Activated CD4-positive, alpha-beta T cell treated with anti-CD3 and anti-CD28 coated beads, Interleukin-2, amount 50 U/mL, for 4 hours (primary cell): ENCODE measurements at regions not wholly inside any gene's neighbourhood (a gene's known extent, or its start where the extent isn't known, plus 50 kb on each side); places are given as distances from the start of the nearest gene placed in this dataset.

Experiments used
- DNase-seq, 2 experiments: peaks; one replicate each; pipeline ENCODE4 v3.0.0-alpha.2; 2020

DNA sequence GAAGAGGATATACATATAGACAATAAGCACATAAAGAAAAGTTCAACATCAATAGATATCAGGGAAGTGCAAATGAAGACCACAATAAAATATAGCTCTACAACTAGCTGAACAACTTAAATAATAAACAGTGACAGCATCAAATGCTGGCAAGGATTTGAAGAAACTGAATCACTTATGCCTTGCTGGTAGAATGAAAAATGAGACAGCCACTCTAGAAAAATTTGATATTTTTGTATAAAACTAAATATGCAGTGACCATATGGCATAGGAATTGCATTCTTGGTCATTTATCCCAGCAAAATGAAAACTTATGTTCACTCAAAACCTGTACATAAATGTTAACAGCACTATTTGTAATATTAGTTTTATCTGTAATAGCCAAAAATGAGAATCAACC is 1102.0 kb downstream of the C4orf33 start:
- DNase-seq = no peak

DNA sequence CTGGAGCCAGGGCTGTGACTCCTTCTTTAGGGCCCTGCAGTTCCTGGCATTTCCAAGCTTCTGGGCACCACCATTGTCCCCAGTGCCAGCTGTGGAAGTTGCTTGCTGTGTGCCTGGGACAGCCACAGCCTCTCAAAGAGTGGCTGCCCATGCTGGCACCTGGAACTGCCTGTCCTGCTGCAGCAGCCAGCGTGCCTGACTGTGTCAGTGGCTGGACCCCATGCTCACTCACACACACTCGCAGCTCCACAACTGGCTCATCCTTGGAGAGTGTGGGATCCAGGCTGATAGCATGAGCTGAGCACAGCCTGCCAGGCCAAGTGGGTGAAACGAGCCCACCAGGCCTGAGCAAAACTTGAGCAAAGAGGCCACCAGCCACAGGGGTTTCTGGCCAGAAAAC is 1107.6 kb downstream of the C4orf33 start:
- no peak for DNase-seq

DNA sequence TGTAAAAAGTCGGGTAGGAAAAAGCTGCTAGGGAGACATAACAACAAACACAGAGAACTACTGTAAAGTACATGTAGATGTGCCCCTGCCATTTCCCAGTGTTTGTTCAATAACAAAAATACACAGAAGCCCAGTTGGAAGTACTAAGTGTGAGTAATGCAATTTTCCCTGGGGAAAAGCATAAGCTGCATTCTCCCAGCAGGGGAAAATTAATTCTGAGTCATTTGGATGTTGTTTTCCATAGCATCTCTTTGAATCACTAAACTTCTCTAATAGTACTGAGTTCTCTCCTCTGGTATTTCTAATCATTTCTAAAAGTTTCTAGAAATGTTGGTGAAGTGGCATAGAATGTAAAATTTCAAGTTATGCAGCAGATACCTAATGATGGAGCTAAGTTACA is 1114.9 kb downstream of the C4orf33 start:
- no peak for DNase-seq

DNA sequence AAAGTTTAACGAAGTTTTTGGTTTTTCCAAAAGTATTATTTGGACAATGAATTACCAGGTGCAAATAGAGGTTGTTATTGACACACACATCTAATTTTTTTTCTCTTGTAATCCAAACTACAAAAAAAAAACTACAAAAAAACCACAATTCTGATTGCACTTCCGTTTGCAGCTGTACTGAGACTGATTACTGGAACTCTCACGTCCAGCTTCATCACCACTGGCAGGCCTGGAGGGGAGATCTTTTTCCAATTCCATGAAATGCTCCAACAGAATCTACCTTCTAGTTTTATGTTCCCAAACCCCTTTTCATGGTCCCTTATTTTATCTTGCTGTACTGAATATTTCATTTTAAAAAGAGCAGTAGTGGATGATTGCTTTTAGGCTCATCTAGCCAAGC is 1118.3 kb downstream of the C4orf33 start:
- no peak for DNase-seq

DNA sequence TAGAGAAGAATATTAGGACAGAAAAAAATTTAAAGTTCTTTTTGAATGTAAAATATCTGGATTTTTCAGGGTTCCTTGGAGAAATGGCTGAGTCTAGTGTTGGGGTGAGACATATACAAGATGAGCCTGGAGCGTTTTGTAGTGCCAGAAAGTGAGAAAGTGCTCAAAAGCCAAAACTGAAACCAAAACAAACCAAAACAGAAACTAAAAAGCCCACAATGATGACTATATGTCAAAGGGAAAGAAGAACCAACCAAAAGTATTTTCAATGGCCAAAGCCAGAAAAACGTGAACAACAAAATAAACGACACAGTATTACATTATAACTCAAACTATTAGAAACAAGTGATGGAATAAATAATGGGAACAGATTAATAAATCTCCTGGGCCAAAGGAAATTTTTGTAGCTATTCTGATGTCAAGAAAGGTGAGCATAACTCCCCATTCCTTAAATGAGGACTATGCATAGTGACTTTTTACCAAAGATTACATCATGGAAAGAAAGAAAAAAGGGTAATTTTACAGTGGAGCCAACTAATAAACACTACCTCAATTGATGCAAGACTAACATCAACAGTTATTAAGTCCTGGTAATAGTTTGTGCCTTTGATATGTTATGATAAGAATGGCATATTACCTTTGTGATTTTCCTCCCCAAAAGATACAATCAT is 1137.6 kb downstream of the C4orf33 start:
- no peak for DNase-seq

DNA sequence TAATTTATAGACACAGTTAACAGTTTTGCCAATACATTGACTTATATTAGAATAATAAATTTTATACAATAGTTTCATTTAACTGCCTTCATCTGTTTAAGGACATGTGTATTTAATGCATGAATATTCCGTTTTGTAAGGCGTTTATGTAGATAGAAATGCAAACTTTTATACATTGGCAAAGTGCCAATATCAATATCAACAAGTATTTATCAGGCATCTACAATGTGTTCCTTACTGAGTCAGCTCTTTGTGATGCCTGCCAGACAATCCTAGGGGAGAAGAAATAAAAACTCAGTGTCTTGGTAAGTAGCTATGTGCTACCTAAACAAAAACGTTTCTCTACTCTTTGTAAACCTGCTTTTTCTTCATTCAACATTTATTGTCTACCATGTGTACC is 1142.2 kb downstream of the C4orf33 start:
- DNase-seq = no peak

DNA sequence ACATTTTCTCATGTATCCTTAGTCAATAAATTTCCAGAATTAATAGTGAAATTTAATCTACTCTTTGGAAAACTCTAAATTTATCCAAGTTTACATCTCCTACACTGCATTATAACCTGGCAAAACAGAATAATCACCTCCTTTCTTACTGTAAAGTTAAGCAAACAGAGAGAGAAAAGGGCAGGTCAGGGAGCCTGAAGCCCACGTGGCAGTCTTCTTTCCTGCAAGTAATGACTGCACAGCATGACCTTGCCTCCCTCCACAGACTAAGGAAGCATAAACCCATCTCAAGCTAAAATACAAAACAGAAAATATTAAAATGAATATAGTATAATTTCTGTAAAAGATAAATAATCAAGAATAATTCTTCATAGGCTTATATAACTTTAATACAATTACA is 1153.0 kb downstream of the C4orf33 start:
- no peak for DNase-seq

DNA sequence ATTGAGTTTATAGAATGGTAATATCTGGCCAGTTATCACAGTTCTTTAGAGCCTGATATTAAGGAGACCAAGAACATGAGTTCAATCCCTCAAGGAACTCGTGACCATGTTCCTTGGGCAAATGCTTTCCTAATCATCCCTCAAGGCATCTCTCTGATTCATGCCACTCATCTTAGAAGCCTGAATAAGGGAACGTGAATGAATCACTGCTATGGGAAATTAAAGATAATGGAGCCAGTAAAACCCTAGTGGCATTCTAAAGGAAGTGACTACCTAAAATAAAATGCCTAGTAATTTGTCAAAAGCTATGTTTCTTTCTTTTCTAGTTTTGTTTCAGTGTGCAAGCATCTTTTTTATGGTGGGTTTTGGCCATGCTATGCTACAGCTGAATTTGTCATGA is 1161.3 kb downstream of the C4orf33 start:
- no peak for DNase-seq

DNA sequence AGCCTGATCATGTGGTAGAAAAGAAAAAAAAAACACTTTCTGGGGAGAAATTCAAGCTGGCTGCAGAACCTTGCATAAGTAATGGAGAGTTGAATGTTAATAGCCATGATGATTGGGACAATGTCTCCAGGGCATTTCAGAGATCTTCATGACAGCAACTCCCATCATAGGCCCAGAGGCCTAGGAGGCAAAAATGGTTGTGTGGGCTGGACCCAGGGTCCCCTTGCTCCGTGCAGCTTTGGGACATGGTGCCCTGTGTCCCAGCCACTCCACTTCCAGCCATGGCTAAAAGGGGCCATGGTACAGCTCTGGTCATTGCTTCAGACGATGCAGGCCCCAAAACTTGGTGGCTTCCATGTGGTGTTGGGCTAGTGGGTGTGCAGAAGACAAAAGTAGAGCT is 1170.9 kb downstream of the C4orf33 start:
- no peak for DNase-seq

DNA sequence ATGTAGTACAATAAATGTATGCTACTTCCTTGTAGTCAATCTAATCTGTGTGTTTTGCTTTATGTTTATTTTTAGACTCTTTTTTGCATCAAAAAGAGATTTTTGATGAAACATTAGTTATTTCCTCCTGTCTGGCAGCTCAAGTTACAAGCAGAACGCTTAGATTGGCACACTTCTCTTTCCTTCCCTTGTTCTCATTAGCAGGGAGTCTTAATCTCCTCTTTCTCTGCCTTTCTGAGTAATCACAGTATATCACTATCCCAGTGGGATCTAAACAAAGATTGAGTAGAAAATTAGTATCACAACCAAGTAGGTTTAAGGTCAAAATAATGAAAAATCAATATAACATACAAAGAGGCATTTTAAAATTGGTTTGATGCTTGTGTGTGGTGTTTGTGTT is 1192.6 kb downstream of the C4orf33 start:
- DNase-seq = no peak

DNA sequence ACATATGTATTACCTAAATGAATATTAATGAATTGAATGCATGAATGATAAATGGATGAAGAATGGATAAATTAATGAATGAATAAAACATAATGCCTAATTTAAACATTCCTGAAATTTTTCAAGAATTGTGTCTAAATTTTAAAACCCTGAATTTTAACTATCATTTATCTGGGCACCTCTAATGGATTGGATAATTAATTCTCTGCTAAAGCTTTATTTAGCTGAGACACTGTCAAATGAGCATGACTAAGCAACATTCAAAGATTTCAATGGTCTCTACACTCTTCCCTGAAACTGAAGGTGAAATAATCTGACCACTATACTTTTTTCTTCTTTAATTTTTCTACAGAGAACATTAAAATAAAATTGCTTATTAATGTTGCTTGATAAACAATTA is 1197.7 kb downstream of the C4orf33 start:
- no peak for DNase-seq

DNA sequence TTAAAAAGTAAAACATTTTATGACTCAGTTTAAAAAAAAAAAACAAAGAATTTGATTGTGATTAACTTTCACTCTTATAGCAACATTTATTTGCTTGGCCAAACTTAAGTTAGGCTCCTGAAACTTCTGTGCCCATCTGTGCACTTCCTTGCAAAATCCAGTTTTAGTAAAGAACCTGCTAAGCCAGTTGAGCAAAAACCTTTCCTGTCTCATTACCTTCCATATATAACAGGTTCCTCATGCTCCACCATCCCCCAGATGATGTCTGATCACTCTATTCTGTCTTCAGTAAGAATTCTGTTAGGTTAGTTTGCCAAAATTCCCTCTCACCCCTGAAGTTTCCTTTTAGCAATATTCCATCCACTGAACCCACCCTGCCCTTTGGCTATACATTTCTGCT is 1200.5 kb downstream of the C4orf33 start:
- no peak for DNase-seq

DNA sequence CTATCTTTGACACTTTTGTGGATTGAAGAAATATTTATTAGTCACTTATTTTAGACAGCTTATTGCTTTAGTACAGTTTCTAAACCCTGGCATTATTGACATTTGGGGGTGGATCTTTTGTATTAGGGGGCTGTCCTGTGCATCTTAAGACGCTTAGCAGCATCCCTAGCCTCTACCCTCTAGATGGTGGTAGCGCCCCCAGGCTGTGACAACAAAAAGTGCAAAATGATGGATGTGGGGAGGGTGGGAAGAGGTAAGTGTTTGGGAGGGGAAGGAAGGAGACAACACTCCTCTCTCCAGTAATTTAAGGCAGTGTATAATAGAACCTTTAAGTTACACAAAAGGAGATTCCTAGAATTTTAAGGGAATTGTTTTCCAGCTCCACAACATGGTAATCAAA is 1210.6 kb downstream of the C4orf33 start:
- no peak for DNase-seq

DNA sequence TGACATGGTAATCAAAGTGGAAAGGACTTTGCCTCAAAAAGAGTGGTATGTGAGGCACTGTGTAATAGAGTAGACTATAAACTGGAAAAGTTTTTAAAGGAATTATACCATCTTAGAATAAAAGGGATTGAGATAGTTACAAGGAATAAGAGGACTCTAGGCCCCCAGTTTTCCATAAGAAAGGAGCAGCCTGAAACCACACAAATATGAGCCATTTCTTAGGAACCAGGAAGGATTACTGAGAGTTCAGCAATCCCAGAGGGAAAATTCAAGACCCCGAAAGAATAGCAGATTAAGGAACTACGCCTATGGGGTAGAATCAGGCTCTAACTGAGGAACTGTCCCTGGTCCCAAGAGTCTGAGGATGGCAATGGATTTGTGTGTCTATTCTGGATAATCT is 1213.3 kb downstream of the C4orf33 start:
- no peak for DNase-seq

DNA sequence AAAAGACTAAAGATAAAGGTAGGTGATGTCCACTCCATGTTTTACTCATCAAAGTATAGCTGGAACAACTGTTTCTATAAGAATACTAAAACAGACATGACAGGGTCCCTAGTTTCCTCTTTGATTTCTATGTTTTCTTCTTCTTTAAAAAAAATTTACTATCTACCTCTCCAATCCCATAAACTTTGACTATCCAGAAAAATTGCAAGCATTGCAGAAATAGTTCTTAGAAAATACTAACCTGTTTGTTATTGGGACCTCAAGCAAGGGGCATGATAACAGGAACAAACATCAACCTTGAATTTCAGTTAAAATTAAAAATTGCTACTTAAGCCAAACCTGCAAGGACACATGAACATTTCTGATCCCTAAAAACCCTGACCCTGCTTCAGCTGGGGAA is 1226.5 kb downstream of the C4orf33 start:
- no peak for DNase-seq

DNA sequence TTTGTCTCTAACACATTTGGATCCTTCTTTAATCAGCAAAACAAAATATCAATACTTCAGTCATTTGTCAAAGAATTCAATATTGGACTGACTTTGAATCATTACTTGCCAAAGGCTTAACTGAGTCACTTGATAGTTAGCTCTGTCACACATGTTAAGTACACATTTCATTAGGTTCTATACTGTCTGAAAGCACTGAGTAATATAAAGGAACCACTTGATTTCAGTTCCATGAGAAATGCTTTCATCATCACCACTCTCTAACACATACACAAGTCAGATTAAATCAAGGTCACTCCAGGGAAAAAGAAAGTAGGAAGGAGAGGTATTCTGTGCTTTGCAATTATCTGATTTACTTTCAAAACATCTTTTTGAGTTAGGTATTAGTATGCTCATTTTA is 1233.1 kb downstream of the C4orf33 start:
- no peak for DNase-seq

DNA sequence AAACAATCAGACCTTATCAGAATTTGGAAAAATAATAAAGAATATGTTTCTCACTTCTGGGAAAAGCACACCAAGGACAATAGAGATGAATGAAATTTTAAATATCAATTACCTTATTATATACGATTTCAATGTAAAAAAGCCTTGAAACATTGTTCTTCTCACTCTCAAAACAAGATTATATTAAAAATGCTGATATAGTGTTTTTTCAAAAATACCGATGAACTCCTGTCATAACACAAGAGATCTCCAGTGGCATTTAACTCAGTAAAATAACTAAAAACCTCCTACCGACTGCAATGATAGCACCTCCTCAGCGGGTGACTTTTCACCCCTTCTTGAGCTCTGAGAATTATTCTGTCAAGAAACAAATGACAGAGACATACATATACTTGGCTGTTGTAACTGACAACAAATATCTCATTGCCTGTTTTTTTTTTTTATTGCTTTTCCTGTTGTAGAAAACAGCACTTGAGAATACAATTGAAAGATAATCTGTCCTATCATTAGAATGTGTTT is 1237.3 kb downstream of the C4orf33 start:
- DNase-seq = no peak

DNA sequence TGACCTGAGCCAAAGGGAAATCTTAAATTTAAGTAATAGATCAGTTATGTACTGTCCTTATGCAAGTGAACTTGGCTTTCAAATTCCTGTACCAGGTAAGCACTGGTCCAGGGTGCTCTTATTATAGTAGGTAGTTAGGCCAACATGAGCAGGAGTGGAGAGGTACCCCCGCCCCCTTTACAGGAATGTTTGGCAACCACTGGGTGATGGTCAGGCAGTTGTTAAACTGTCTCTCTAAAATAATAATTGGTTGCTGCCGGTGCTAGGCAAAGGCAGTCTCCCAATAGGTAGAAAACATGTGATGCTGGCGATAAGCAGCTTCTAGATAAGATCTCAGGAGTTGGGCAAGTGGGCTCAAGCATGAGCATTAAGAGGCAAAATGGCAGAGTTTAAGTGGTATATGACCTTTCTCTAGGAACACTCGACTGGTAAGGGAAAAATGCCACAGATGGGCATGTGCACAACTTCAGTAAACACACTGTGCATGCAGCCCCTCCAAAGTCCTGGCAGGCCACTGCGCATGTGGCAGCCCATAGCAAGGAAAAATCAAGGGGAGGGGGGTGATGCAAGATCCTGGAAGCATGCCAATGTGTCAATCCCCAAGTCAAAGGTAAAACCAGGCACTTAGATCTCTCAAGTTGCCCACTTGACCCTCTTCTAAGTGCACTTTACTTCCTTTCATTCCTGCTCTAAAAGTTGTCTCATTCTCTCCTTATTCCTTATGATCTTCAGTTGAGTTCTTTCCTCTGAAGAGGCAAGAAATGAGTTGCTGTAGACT is 1239.7 kb downstream of the C4orf33 start:
- no peak for DNase-seq

DNA sequence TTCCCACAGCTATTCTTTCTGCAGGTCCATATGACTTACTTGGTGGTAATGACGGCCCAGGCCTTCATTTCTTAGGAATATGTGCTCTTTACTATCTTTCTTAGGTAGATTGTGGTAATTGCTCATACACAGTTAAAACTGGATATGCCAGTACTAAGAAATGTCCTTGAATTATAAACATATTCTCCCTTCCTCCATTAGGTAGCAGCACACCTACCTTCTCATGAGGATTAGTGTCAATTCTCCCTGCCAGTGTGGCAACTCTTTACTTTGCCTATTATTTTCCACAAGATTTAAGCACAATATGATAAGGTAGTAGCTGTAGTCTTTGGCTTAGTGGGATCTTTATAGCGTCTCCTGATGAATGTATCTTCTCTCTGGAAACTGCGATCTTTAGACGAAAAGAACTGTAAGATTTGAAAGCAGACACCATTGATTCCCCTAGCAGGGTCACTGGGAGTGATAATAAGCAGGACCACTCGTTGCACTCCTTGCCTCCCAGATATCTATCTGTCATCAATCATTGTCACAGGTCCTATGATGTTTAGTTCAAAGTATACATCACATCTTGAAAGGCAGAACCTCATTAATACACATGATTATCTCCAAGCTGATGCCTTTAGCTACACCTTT is 1240.7 kb downstream of the C4orf33 start:
- DNase-seq = no peak

DNA sequence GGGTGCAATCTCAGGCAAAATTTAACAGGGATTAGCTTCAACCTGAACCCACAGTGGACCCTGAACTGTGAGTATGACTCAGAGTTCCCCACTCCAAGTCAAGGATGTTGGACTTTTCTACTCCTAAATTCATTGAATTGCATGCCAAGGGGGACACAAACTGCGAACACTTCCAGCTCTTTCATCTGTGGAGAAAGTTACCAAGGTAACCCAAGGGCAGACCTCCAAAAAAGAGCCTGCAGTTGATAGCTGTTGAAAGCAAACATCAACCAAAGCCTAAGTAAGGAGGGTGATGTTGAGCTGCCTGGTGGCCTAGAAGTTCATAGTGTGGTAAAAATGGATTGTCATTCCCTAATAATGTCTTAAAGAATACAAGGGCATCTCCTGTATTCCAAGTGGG is 1242.9 kb downstream of the C4orf33 start:
- no peak for DNase-seq

DNA sequence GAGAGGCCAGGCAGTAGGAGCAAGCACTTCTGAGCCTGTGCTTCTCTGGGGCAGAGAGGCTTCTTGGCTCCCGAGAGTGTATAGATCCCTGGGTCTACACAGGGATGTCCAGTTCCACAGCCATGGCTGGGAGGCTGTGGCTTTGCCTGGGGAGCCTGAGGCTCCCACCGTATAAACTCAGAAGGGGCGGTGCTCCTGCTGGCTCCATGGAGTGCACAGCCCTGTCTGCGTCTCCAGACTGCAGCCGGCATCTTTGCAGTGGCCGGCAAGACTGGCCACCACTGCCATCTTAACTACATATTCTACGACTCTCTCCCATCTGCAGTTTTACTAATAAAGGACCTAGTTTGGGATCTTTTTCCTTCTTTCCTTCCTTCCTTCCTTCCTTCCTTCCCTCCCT is 1253.8 kb downstream of the C4orf33 start:
- DNase-seq = no peak

DNA sequence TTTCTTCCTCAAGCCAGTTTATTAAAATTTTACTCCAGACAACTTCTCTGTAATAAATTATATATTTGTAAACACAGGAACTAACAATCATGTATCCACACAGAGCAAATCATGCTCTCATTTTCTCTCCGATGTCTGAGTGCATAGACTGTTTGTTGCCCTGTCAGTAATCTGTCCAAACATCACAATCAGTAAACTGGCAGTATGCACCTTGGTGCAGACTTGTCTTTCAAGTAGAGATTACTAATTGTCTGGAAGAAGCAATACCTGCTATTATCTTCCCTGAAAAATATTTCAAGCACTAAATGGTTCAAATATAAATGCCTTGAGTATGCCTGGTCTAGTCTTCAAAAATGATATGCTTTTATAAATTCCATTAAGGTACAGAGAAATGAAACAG is 1260.9 kb downstream of the C4orf33 start:
- no peak for DNase-seq

DNA sequence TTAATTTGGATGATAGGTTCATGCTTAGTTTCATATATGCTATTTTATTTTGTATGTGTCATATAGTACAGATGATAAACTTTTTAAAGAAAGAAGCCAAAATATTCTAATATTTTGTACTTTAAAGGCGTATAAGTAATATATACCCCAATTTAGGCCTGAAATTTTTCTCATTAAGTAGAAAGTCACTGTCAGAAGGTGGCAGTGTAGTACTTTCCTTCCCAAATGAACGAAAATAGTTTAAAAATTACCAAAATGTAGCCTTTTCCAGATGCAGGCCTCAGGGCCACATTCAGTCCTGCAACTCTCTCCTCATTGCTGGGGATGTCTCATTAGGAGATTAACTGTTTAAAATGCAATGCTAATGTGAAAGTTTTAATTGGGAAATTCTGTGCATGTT is 1263.6 kb downstream of the C4orf33 start:
- no peak for DNase-seq

DNA sequence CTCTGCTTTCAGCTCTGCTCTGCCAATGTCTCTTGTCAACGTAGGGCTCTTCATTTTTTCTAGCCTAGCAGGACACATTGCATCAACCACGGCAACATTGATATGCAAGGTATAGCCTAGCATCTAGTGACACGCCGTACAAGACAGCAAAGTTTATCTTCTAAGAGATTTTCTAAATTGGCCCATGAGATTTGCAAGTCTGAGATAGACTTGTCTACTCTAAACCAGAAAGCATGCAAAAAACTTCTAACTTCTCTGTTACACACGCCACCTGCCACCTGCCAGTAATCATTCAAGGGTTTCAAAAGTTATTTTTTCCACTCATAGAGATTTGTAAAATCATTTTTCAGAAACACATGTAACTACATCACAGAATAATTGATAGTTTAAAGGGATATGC is 1265.7 kb downstream of the C4orf33 start:
- DNase-seq = no peak
